Hepatic stellate cell (primary cell): ENCODE measurements at regions not wholly inside any gene's neighbourhood (a gene's known extent, or its start where the extent isn't known, plus 50 kb on each side); places are given as distances from the start of the nearest gene placed in this dataset.
A peak's percentile ranks its signal among the peaks of the same experiment; 100 is the strongest.
"Not testable (repeated sequence)": the region's sequence is repeated elsewhere in the genome, so short reads cannot be mapped to it uniquely, and the experiment has no call there.

Experiments
- DNase-seq: peaks from one replicate; pipeline ENCODE4 v3.0.0; 2011; ENCODE audit warnings: low spot score

GRCh38 chr7:142499635-142500034 lies 241.8 kb upstream of the PRSS58 start:
- DNase-seq: no peak

- no peak for DNase-seq
These were observed 240.5 kb upstream of the PRSS58 start for GRCh38 chr7:142498364-142498763.

- peak; percentile 24 for DNase-seq
These were observed 238.7 kb upstream of the PRSS58 start for GRCh38 chr7:142496545-142496991.

- DNase-seq: not testable (repeated sequence)
These were observed 238.0 kb upstream of the PRSS58 start for GRCh38 chr7:142495879-142496278.

GRCh38 chr7:142495301-142495700 lies 237.4 kb upstream of the PRSS58 start:
- not testable (repeated sequence) for DNase-seq

- no peak for DNase-seq
These were observed 236.2 kb upstream of the PRSS58 start for GRCh38 chr7:142494021-142494420.

- DNase-seq: no peak
These were observed 231.0 kb upstream of the PRSS58 start for GRCh38 chr7:142488842-142489241.

GRCh38 chr7:142488036-142488633 lies 230.3 kb upstream of the PRSS58 start:
- DNase-seq: no peak

GRCh38 chr7:142487565-142487964 lies 229.7 kb upstream of the PRSS58 start:
- not testable (repeated sequence) for DNase-seq

GRCh38 chr7:142487124-142487523 lies 229.3 kb upstream of the PRSS58 start:
- DNase-seq: no peak

- no peak for DNase-seq
These were observed 227.9 kb upstream of the PRSS58 start for GRCh38 chr7:142485617-142486226.

- no peak for DNase-seq
These were observed 225.9 kb upstream of the PRSS58 start for GRCh38 chr7:142483659-142484317.

GRCh38 chr7:142482891-142483658 lies 225.2 kb upstream of the PRSS58 start:
- peak; percentile 39 for DNase-seq

- DNase-seq: peak; percentile 25
These were observed 223.7 kb upstream of the PRSS58 start for GRCh38 chr7:142481548-142481947.

- DNase-seq: peak; percentile 27
These were observed 220.8 kb upstream of the PRSS58 start for GRCh38 chr7:142478479-142479220.

GRCh38 chr7:142477801-142478200 lies 219.9 kb upstream of the PRSS58 start:
- not testable (repeated sequence) for DNase-seq

GRCh38 chr7:142477079-142477651 lies 219.3 kb upstream of the PRSS58 start:
- DNase-seq: peak; percentile 16

- DNase-seq: no peak
These were observed 218.2 kb upstream of the PRSS58 start for GRCh38 chr7:142476077-142476476.

GRCh38 chr7:142471820-142472219 lies 214.0 kb upstream of the PRSS58 start:
- no peak for DNase-seq

- no peak for DNase-seq
These were observed 212.6 kb upstream of the PRSS58 start for GRCh38 chr7:142470544-142470830.

- DNase-seq: no peak
These were observed 212.1 kb upstream of the PRSS58 start for GRCh38 chr7:142469696-142470543.
